WTC11 (cell line): ENCODE measurements at regions not wholly inside any gene's neighbourhood (a gene's known extent, or its start where the extent isn't known, plus 50 kb on each side); places are given as distances from the start of the nearest gene placed in this dataset.

Experiments
- CREB1 ChIP-seq: sonication (generic); formaldehyde crosslinking; IDR thresholded peaks from 2 replicates; pipeline ENCODE4 v1.8.0; 2023; ENCODE audit warnings: mild to moderate bottlenecking, missing genetic modification reagents
- CTCF ChIP-seq: fragments of 200-600 bp; IDR thresholded peaks from 2 replicates; pipeline ENCODE4 v1.8.0; 2022; ENCODE audit warnings: antibody characterized with exemption
- E2F1 ChIP-seq: sonication (generic); formaldehyde crosslinking; IDR thresholded peaks from 2 replicates; pipeline ENCODE4 v1.8.0; 2022; ENCODE audit warnings: mild to moderate bottlenecking, missing genetic modification reagents
- E2F5 ChIP-seq: sonication (generic); formaldehyde crosslinking; IDR thresholded peaks from 2 replicates; pipeline ENCODE4 v1.8.1; 2022; ENCODE audit warnings: mild to moderate bottlenecking, moderate library complexity, missing genetic modification reagents
- ELF4 ChIP-seq: sonication (generic); formaldehyde crosslinking; IDR thresholded peaks from 2 replicates; pipeline ENCODE4 v1.8.1; 2022; ENCODE audit warnings: low read depth, mild to moderate bottlenecking, moderate library complexity, missing genetic modification reagents
- ESRRA ChIP-seq: sonication (generic); formaldehyde crosslinking; IDR thresholded peaks from 2 replicates; pipeline ENCODE4 v1.8.1; 2022; ENCODE audit warnings: mild to moderate bottlenecking, missing genetic modification reagents, borderline replicate concordance
- RELA ChIP-seq: sonication (generic); formaldehyde crosslinking; IDR thresholded peaks from 2 replicates; pipeline ENCODE4 v1.8.1; 2022; ENCODE audit warnings: missing genetic modification reagents, mild to moderate bottlenecking, borderline replicate concordance
- TP53 ChIP-seq: sonication (generic); formaldehyde crosslinking; IDR thresholded peaks from 2 replicates; pipeline ENCODE4 v1.8.1; 2023; ENCODE audit warnings: mild to moderate bottlenecking, missing genetic modification reagents
- USF2 ChIP-seq: sonication (generic); formaldehyde crosslinking; IDR thresholded peaks from 2 replicates; pipeline ENCODE4 v1.8.1; 2023; ENCODE audit warnings: mild to moderate bottlenecking, missing genetic modification reagents, moderate library complexity
- ZNF232 ChIP-seq: sonication (generic); formaldehyde crosslinking; IDR thresholded peaks from 2 replicates; pipeline ENCODE4 v1.8.0; 2022; ENCODE audit warnings: mild to moderate bottlenecking, missing genetic modification reagents
- ZNF281 ChIP-seq: sonication (generic); formaldehyde crosslinking; IDR thresholded peaks from 2 replicates; pipeline ENCODE4 v1.8.0; 2023; ENCODE audit warnings: mild to moderate bottlenecking, missing genetic modification reagents
- ZNF317 ChIP-seq: sonication (generic); formaldehyde crosslinking; IDR thresholded peaks from 2 replicates; pipeline ENCODE4 v1.8.1; 2023; ENCODE audit warnings: low read depth, mild to moderate bottlenecking, moderate library complexity, missing genetic modification reagents, borderline replicate concordance
- ZSCAN18 ChIP-seq: fragments of 250-450 bp; sonication (Bioruptor Pico); IDR thresholded peaks from 2 replicates; pipeline ENCODE4 v2.1.2; 2022; ENCODE audit warnings: mild to moderate bottlenecking, moderate library complexity

- TF ChIP-seq CTCF (no peak), TP53 (CRISPR knock-in tag) (no peak), ESRRA (CRISPR knock-in tag) (no peak), RELA (CRISPR knock-in tag) (no peak), CREB1 (no peak), ZNF281 (CRISPR knock-in tag) (no peak), E2F5 (CRISPR knock-in tag) (no peak), USF2 (no peak), ZNF317 (CRISPR knock-in tag) (no peak), ELF4 (no peak), ZSCAN18 (no peak), E2F1 (CRISPR knock-in tag) (no peak), ZNF232 (CRISPR knock-in tag) (no peak)
Observed at GRCh38 chr4:30559481-30559880, 160.7 kb upstream of the PCDH7 start.
